ENCODE measurements at regions not wholly inside any gene's neighbourhood (a gene's known extent, or its start where the extent isn't known, plus 50 kb on each side); places are given as distances from the start of the nearest gene placed in this dataset.

GRCh38 chr21:26281506-26281905 is 110.9 kb upstream of the APP start:
- Histone ChIP-seq H3K79me2 (ENCODE audit: insufficient read depth, low read depth, low read length) (no peaks in the 10 kb centered on the region), H3K36me3 (ENCODE audit: insufficient read depth, low read length) (no peaks in the 10 kb centered on the region), H3K9me3 (ENCODE audit: low read length) (no peaks in the 10 kb centered on the region), H3K4me2 (ENCODE audit: low read length) (no peak overlapping the region), H3K4me1 (ENCODE audit: insufficient read depth, low read length, poor library complexity, severe bottlenecking) (no peaks in the 10 kb centered on the region), H3K9me2 (ENCODE audit: insufficient read depth, low read length) (no peaks in the 10 kb centered on the region), H3K27ac (ENCODE audit: low read depth, low read length, poor library complexity, severe bottlenecking) (no peak overlapping the region), H4K20me1 (ENCODE audit: insufficient read depth, low read length) (no peaks in the 10 kb centered on the region), H3K4me3 (ENCODE audit: low read depth, low read length, poor library complexity, severe bottlenecking) (no peak overlapping the region), H2AFZ (ENCODE audit: low read length) (no peak overlapping the region)
- TF ChIP-seq EZH2phosphoT487 (IDR thresholded peaks at IDR 0.05; ENCODE audit: borderline replicate concordance, low read depth, low read length) = no peak
- TF ChIP-seq CTCF (conservative IDR thresholded peaks at IDR 0.05; ENCODE audit: low read length) = no peak
- BruUV-seq (replicated peaks) = no TSS peak
- DNase-seq (ENCODE audit: low spot score) = no peak
- ChIA-PET POLR2A (no interaction called here), CTCF (ENCODE audit: unreplicated experiment) (no interaction called here)
- intact Hi-C loops (cut with micrococcal nuclease; ENCODE audit: unreplicated experiment) = no loop called here

GRCh38 chr21:26280775-26281174 is 110.2 kb upstream of the APP start:
- no TSS peak for BruUV-seq (replicated peaks)
- DNase-seq (ENCODE audit: low spot score) = no peak
- H3K9me3 ChIP-seq (ENCODE audit: low read length) = no peaks in the 10 kb centered on the region
- H3K4me2 ChIP-seq (ENCODE audit: low read length) = no peak overlapping the region
- CTCF ChIA-PET (ENCODE audit: unreplicated experiment) = no interaction called here
- H2AFZ ChIP-seq (ENCODE audit: low read length) = no peak overlapping the region
- no peaks in the 10 kb centered on the region for H3K79me2 ChIP-seq (ENCODE audit: insufficient read depth, low read depth, low read length)
- no peaks in the 10 kb centered on the region for H3K36me3 ChIP-seq (ENCODE audit: insufficient read depth, low read length)
- H4K20me1 ChIP-seq (ENCODE audit: insufficient read depth, low read length) = no peaks in the 10 kb centered on the region
- H3K27ac ChIP-seq (ENCODE audit: low read depth, low read length, poor library complexity, severe bottlenecking) = no peak overlapping the region
- H3K9me2 ChIP-seq (ENCODE audit: insufficient read depth, low read length) = no peaks in the 10 kb centered on the region
- intact Hi-C loops (cut with micrococcal nuclease; ENCODE audit: unreplicated experiment) = no loop called here
- no peaks in the 10 kb centered on the region for H3K4me1 ChIP-seq (ENCODE audit: insufficient read depth, low read length, poor library complexity, severe bottlenecking)
- no peak overlapping the region for H3K4me3 ChIP-seq (ENCODE audit: low read depth, low read length, poor library complexity, severe bottlenecking)
- POLR2A ChIA-PET = interaction anchor here (0.8 kb wide), 1 partner anchor 12 kb away, joined by 4 read pairs; no protein-coding TSS in a partner anchor
- TF ChIP-seq EZH2phosphoT487 (IDR thresholded peaks at IDR 0.05; ENCODE audit: borderline replicate concordance, low read depth, low read length) = no peak
- no peak for TF ChIP-seq CTCF (conservative IDR thresholded peaks at IDR 0.05; ENCODE audit: low read length)

- POLR2A ChIA-PET = interaction anchor here (0.8 kb wide), 1 partner anchor 13 kb away, joined by 4 read pairs; no protein-coding TSS in a partner anchor
- no peak for DNase-seq (ENCODE audit: low spot score)
- no peak overlapping the region for H3K27ac ChIP-seq (ENCODE audit: low read depth, low read length, poor library complexity, severe bottlenecking)
- intact Hi-C loops (cut with micrococcal nuclease; ENCODE audit: unreplicated experiment) = no loop called here
- H4K20me1 ChIP-seq (ENCODE audit: insufficient read depth, low read length) = no peaks in the 10 kb centered on the region
- H3K79me2 ChIP-seq (ENCODE audit: insufficient read depth, low read depth, low read length) = no peaks in the 10 kb centered on the region
- BruUV-seq (replicated peaks) = no TSS peak
- H3K4me2 ChIP-seq (ENCODE audit: low read length) = no peak overlapping the region
- H3K4me3 ChIP-seq (ENCODE audit: low read depth, low read length, poor library complexity, severe bottlenecking) = no peak overlapping the region
- TF ChIP-seq CTCF (conservative IDR thresholded peaks at IDR 0.05; ENCODE audit: low read length) (no peak), EZH2phosphoT487 (IDR thresholded peaks at IDR 0.05; ENCODE audit: borderline replicate concordance, low read depth, low read length) (no peak)
- H3K36me3 ChIP-seq (ENCODE audit: insufficient read depth, low read length) = no peaks in the 10 kb centered on the region
- H3K9me3 ChIP-seq (ENCODE audit: low read length) = peaks cover 1% of the 10 kb centered on the region; the same call in 1 of the 2 replicates
- CTCF ChIA-PET (ENCODE audit: unreplicated experiment) = no interaction called here
- H3K9me2 ChIP-seq (ENCODE audit: insufficient read depth, low read length) = no peaks in the 10 kb centered on the region
- H2AFZ ChIP-seq (ENCODE audit: low read length) = no peak overlapping the region
- H3K4me1 ChIP-seq (ENCODE audit: insufficient read depth, low read length, poor library complexity, severe bottlenecking) = no peaks in the 10 kb centered on the region
These were observed 109.6 kb upstream of the APP start for GRCh38 chr21:26280148-26280547.
